WTC11 (cell line): ENCODE measurements at regions not wholly inside any gene's neighbourhood (a gene's known extent, or its start where the extent isn't known, plus 50 kb on each side); places are given as distances from the start of the nearest gene placed in this dataset.

Experiments
- ATAC-seq: fragments of 200-7000 bp; cut with Tn5 transposase; 2 replicates; pipeline ENCODE4 v1.10.0; 2021; ENCODE audit warnings: mild to moderate bottlenecking, moderate library complexity
- CTCF ChIA-PET: fragments of 300-600 bp; sonication (Branson Sonifier 250); formaldehyde crosslinking; loops from one replicate; lab custom pipeline; 2021; ENCODE audit warnings: antibody characterized with exemption; lab: Charles Lee
- POLR2A ChIA-PET: fragments of 350-600 bp; sonication (Branson Sonifier 250); formaldehyde crosslinking; loops from one replicate; lab custom pipeline; 2021; ENCODE audit warnings: antibody characterized with exemption; lab: Charles Lee
- DNase-seq: peaks from one replicate; pipeline ENCODE4 v3.0.0; 2021; ENCODE audit warnings: low spot score
- H3K27ac Mint-ChIP-seq: 2 replicates; pipeline ENCODE4 v1.8.0; 2021; ENCODE audit warnings: mixed read lengths
- H3K27me3 Mint-ChIP-seq: 2 replicates; pipeline ENCODE4 v1.8.0; 2021; ENCODE audit warnings: low read depth, mild to moderate bottlenecking, moderate library complexity, mixed read lengths
- H3K36me3 Mint-ChIP-seq: 2 replicates; pipeline ENCODE4 v1.8.0; 2021; ENCODE audit warnings: mixed read lengths
- H3K4me1 Mint-ChIP-seq: 2 replicates; pipeline ENCODE4 v1.8.0; 2022; ENCODE audit warnings: mixed read lengths
- H3K4me3 Mint-ChIP-seq: 2 replicates; pipeline ENCODE4 v1.8.0; 2021; ENCODE audit warnings: mild to moderate bottlenecking, moderate library complexity, mixed read lengths
- H3K9me3 Mint-ChIP-seq: 2 replicates; pipeline ENCODE4 v1.8.0; 2021; ENCODE audit warnings: mixed read lengths
- ESRRA ChIP-seq: sonication (generic); formaldehyde crosslinking; IDR thresholded peaks from 2 replicates; pipeline ENCODE4 v1.8.1; 2022; ENCODE audit warnings: mild to moderate bottlenecking, missing genetic modification reagents, borderline replicate concordance
- FOXJ3 ChIP-seq: sonication (generic); formaldehyde crosslinking; IDR thresholded peaks from 2 replicates; pipeline ENCODE4 v1.9.0; 2021; ENCODE audit warnings: missing genetic modification reagents, mild to moderate bottlenecking, borderline replicate concordance
- FOXK1 ChIP-seq: sonication (generic); formaldehyde crosslinking; IDR thresholded peaks from 2 replicates; pipeline ENCODE4 v1.8.0; 2022; ENCODE audit warnings: mild to moderate bottlenecking, moderate library complexity, missing genetic modification reagents
- GABPB1 ChIP-seq: sonication (generic); formaldehyde crosslinking; IDR thresholded peaks from 2 replicates; pipeline ENCODE4 v1.8.1; 2023; ENCODE audit warnings: mild to moderate bottlenecking, missing genetic modification reagents
- JAZF1 ChIP-seq: fragments of 250-450 bp; sonication (Bioruptor Pico); IDR thresholded peaks from 2 replicates; pipeline ENCODE4 v1.9.0; 2021; ENCODE audit warnings: moderate library complexity, mild to moderate bottlenecking, inconsistent platforms
- JUN ChIP-seq: sonication (generic); formaldehyde crosslinking; IDR thresholded peaks from 2 replicates; pipeline ENCODE4 v1.8.0; 2023; ENCODE audit warnings: mild to moderate bottlenecking, missing genetic modification reagents
- NR3C1 ChIP-seq: sonication (generic); formaldehyde crosslinking; conservative IDR thresholded peaks from 2 replicates; pipeline ENCODE4 v1.8.1; 2023; ENCODE audit warnings: low read depth, mild to moderate bottlenecking, missing genetic modification reagents
- OVOL2 ChIP-seq: fragments of 250-450 bp; sonication (Bioruptor Pico); IDR thresholded peaks from 2 replicates; pipeline ENCODE4 v1.9.0; 2021; ENCODE audit warnings: mild to moderate bottlenecking, borderline replicate concordance
- SOX15 ChIP-seq: fragments of 250-450 bp; sonication (Bioruptor Pico); IDR thresholded peaks from 2 replicates; pipeline ENCODE4 v1.9.0; 2021; ENCODE audit warnings: mild to moderate bottlenecking
- TEAD4 ChIP-seq: sonication (generic); formaldehyde crosslinking; IDR thresholded peaks from 2 replicates; pipeline ENCODE4 v1.8.0; 2022; ENCODE audit warnings: mild to moderate bottlenecking, missing genetic modification reagents
- ZBTB21 ChIP-seq: sonication (generic); formaldehyde crosslinking; IDR thresholded peaks from 2 replicates; pipeline ENCODE4 v1.8.1; 2023; ENCODE audit warnings: mild to moderate bottlenecking, missing genetic modification reagents, borderline replicate concordance
- ZNF232 ChIP-seq: sonication (generic); formaldehyde crosslinking; IDR thresholded peaks from 2 replicates; pipeline ENCODE4 v1.8.0; 2022; ENCODE audit warnings: mild to moderate bottlenecking, missing genetic modification reagents
- ZNF317 ChIP-seq: sonication (generic); formaldehyde crosslinking; IDR thresholded peaks from 2 replicates; pipeline ENCODE4 v1.8.1; 2023; ENCODE audit warnings: low read depth, mild to moderate bottlenecking, moderate library complexity, missing genetic modification reagents, borderline replicate concordance
- ZNF423 ChIP-seq: fragments of 250-450 bp; sonication (Bioruptor Pico); IDR thresholded peaks from 2 replicates; pipeline ENCODE4 v2.1.2; 2022; ENCODE audit warnings: mild to moderate bottlenecking, moderate library complexity
- TF ChIP-seq, protein P1 (sequence below): sonication (generic); formaldehyde crosslinking; IDR thresholded peaks from 2 replicates; pipeline ENCODE4 v1.8.0; 2022; ENCODE audit warnings: missing genetic modification reagents
- TF ChIP-seq, protein P2 (sequence below): sonication (generic); formaldehyde crosslinking; IDR thresholded peaks from 2 replicates; pipeline ENCODE4 v1.8.0; 2022; ENCODE audit warnings: mild to moderate bottlenecking, missing genetic modification reagents
- TF ChIP-seq, protein P3 (sequence below): fragments of 250-450 bp; sonication (Bioruptor Pico); IDR thresholded peaks from 2 replicates; pipeline ENCODE4 v2.1.2; 2022; ENCODE audit warnings: mild to moderate bottlenecking, moderate library complexity
- TF ChIP-seq, protein P4 (sequence below): sonication (generic); formaldehyde crosslinking; IDR thresholded peaks from 2 replicates; pipeline ENCODE4 v1.8.1; 2023; ENCODE audit warnings: mild to moderate bottlenecking, missing genetic modification reagents
- TF ChIP-seq, protein P5 (sequence below): sonication (generic); formaldehyde crosslinking; conservative IDR thresholded peaks from 2 replicates; pipeline ENCODE4 v1.8.1; 2022; ENCODE audit warnings: mild to moderate bottlenecking, missing genetic modification reagents
- TF ChIP-seq, protein P6 (sequence below): sonication (generic); formaldehyde crosslinking; conservative IDR thresholded peaks from 2 replicates; pipeline ENCODE4 v1.8.1; 2023; ENCODE audit warnings: mild to moderate bottlenecking, low read depth, missing genetic modification reagents, moderate library complexity
- TF ChIP-seq, protein P7 (sequence below): sonication (generic); formaldehyde crosslinking; IDR thresholded peaks from 2 replicates; pipeline ENCODE4 v1.8.1; 2022; ENCODE audit warnings: missing genetic modification reagents, borderline replicate concordance

DNA sequence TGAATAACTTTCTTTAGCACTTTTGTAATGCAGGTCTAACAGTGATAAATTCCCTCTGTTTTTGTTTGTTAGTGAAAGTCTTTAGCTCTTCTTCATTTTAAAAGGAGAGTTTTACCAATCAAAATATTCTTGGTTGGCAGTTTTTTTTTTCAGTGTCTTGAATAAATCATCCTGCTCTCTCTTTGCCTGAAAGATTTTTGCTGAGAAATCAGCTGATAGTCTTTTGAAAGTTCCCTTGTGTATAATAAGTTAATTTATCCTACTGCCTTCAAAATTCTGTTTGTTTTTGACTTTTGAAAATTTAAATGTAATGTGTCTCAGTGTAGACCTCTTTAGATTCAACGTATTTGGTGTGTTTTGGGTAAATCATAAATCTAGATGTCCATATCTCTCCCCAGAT is 205.7 kb upstream of the NXPH2 start:
- ATAC-seq (no peak), DNase-seq (no peak)
- ChIA-PET CTCF (no interaction called here), POLR2A (no interaction called here)
- no peak overlapping the region for H3K4me3 Mint-ChIP-seq
- H3K36me3 Mint-ChIP-seq = peaks cover 14% of the 10 kb centered on the region
- H3K27ac Mint-ChIP-seq = no peak overlapping the region
- no peaks in the 10 kb centered on the region; the same call in none of the 2 replicates for H3K27me3 Mint-ChIP-seq
- H3K4me1 Mint-ChIP-seq = no peaks in the 10 kb centered on the region
- peaks cover 30% of the 10 kb centered on the region for H3K9me3 Mint-ChIP-seq
- TF ChIP-seq, protein P1, sequence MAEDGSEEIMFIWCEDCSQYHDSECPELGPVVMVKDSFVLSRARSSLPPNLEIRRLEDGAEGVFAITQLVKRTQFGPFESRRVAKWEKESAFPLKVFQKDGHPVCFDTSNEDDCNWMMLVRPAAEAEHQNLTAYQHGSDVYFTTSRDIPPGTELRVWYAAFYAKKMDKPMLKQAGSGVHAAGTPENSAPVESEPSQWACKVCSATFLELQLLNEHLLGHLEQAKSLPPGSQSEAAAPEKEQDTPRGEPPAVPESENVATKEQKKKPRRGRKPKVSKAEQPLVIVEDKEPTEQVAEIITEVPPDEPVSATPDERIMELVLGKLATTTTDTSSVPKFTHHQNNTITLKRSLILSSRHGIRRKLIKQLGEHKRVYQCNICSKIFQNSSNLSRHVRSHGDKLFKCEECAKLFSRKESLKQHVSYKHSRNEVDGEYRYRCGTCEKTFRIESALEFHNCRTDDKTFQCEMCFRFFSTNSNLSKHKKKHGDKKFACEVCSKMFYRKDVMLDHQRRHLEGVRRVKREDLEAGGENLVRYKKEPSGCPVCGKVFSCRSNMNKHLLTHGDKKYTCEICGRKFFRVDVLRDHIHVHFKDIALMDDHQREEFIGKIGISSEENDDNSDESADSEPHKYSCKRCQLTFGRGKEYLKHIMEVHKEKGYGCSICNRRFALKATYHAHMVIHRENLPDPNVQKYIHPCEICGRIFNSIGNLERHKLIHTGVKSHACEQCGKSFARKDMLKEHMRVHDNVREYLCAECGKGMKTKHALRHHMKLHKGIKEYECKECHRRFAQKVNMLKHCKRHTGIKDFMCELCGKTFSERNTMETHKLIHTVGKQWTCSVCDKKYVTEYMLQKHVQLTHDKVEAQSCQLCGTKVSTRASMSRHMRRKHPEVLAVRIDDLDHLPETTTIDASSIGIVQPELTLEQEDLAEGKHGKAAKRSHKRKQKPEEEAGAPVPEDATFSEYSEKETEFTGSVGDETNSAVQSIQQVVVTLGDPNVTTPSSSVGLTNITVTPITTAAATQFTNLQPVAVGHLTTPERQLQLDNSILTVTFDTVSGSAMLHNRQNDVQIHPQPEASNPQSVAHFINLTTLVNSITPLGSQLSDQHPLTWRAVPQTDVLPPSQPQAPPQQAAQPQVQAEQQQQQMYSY (CRISPR knock-in tag) = no peak
- no peak for TF ChIP-seq FOXJ3
- no peak for TF ChIP-seq JAZF1 (CRISPR knock-in tag)
- no peak for TF ChIP-seq JUN (CRISPR knock-in tag)
- no peak for TF ChIP-seq ZBTB21 (CRISPR knock-in tag)
- TF ChIP-seq, protein P2, sequence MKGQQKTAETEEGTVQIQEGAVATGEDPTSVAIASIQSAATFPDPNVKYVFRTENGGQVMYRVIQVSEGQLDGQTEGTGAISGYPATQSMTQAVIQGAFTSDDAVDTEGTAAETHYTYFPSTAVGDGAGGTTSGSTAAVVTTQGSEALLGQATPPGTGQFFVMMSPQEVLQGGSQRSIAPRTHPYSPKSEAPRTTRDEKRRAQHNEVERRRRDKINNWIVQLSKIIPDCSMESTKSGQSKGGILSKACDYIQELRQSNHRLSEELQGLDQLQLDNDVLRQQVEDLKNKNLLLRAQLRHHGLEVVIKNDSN (CRISPR knock-in tag) = no peak
- TF ChIP-seq, protein P3, sequence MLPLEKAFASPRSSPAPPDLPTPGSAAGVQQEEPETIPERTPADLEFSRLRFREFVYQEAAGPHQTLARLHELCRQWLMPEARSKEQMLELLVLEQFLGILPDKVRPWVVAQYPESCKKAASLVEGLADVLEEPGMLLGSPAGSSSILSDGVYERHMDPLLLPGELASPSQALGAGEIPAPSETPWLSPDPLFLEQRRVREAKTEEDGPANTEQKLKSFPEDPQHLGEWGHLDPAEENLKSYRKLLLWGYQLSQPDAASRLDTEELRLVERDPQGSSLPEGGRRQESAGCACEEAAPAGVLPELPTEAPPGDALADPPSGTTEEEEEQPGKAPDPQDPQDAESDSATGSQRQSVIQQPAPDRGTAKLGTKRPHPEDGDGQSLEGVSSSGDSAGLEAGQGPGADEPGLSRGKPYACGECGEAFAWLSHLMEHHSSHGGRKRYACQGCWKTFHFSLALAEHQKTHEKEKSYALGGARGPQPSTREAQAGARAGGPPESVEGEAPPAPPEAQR (CRISPR knock-in tag) = no peak
- TF ChIP-seq SOX15 (CRISPR knock-in tag) = no peak
- TF ChIP-seq FOXK1 (CRISPR knock-in tag) = no peak
- TF ChIP-seq ZNF317 (CRISPR knock-in tag) = no peak
- TF ChIP-seq, protein P4, sequence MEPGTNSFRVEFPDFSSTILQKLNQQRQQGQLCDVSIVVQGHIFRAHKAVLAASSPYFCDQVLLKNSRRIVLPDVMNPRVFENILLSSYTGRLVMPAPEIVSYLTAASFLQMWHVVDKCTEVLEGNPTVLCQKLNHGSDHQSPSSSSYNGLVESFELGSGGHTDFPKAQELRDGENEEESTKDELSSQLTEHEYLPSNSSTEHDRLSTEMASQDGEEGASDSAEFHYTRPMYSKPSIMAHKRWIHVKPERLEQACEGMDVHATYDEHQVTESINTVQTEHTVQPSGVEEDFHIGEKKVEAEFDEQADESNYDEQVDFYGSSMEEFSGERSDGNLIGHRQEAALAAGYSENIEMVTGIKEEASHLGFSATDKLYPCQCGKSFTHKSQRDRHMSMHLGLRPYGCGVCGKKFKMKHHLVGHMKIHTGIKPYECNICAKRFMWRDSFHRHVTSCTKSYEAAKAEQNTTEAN (CRISPR knock-in tag) = no peak
- no peak for TF ChIP-seq NR3C1 (CRISPR knock-in tag)
- TF ChIP-seq TEAD4 (CRISPR knock-in tag) = no peak

DNA sequence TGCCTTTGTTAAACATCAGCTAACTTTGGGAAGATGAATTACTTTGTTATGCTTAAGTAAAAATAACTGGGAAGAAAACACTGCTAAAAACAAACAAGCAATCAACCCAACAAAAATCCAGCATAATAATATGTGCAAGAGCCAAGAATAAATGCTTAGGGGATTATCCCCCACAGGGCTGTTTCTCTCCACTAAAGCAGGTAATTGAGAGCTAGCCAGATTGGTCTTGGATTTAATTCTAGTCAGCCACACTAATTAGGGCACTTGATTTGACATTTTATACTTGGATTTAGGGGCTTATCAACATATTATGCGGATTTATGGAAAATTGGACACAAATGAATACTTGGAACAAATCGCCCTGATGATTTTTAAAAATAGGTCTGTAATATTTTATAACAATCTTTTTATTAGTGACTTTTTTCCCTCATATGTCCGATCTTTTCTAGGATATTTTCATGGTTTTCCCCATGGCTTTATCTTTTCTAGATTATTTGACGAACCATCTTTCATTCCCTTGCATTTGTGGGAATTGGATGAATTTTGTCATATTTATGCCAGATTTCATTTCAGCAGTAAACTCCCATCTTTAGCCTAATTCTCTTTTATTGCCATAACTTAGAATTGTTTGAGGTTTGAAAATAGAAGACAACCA is 199.1 kb upstream of the NXPH2 start:
- Mint-ChIP-seq H3K36me3 (peaks cover 9% of the 10 kb centered on the region), H3K27ac (no peak overlapping the region), H3K9me3 (peaks cover 36% of the 10 kb centered on the region), H3K4me1 (peaks cover 4% of the 10 kb centered on the region; the same call in 1 of the 2 replicates), H3K27me3 (no peaks in the 10 kb centered on the region), H3K4me3 (no peak overlapping the region)
- TF ChIP-seq JUN (CRISPR knock-in tag) (no peak), GABPB1 (CRISPR knock-in tag) (no peak), FOXJ3 (no peak)
- no peak for DNase-seq
- ChIA-PET CTCF (no interaction called here), POLR2A (no interaction called here)
- no peak for ATAC-seq

DNA sequence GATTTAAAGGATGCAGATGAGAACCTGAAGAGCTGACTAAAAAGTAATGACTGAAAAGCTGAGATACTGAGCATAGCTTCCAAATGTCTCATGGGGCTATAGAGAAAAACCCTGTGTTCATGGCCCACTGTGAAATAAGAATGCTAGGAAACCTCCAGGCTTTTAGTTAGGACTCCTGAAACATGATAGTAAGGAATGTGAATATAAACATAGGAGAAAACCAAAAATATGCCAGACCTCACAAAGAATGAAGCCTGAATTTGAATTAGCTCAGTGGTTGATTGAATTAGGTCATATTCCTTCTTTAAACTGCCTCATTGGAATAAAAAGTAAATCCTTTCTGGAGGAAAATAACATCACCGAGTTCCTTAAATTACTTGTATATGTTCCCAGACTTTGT is 194.5 kb upstream of the NXPH2 start:
- no peaks in the 10 kb centered on the region for H3K27me3 Mint-ChIP-seq
- H3K4me1 Mint-ChIP-seq = peaks cover 10% of the 10 kb centered on the region
- H3K9me3 Mint-ChIP-seq = peaks cover 30% of the 10 kb centered on the region
- H3K27ac Mint-ChIP-seq = no peak overlapping the region
- ATAC-seq (no peak), DNase-seq (no peak)
- H3K36me3 Mint-ChIP-seq = peaks cover 6% of the 10 kb centered on the region
- no peak overlapping the region for H3K4me3 Mint-ChIP-seq
- ChIA-PET POLR2A (no interaction called here), CTCF (no interaction called here)
- TF ChIP-seq, protein P5, sequence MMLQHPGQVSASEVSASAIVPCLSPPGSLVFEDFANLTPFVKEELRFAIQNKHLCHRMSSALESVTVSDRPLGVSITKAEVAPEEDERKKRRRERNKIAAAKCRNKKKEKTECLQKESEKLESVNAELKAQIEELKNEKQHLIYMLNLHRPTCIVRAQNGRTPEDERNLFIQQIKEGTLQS (CRISPR knock-in tag) = no peak
- TF ChIP-seq, protein P6, sequence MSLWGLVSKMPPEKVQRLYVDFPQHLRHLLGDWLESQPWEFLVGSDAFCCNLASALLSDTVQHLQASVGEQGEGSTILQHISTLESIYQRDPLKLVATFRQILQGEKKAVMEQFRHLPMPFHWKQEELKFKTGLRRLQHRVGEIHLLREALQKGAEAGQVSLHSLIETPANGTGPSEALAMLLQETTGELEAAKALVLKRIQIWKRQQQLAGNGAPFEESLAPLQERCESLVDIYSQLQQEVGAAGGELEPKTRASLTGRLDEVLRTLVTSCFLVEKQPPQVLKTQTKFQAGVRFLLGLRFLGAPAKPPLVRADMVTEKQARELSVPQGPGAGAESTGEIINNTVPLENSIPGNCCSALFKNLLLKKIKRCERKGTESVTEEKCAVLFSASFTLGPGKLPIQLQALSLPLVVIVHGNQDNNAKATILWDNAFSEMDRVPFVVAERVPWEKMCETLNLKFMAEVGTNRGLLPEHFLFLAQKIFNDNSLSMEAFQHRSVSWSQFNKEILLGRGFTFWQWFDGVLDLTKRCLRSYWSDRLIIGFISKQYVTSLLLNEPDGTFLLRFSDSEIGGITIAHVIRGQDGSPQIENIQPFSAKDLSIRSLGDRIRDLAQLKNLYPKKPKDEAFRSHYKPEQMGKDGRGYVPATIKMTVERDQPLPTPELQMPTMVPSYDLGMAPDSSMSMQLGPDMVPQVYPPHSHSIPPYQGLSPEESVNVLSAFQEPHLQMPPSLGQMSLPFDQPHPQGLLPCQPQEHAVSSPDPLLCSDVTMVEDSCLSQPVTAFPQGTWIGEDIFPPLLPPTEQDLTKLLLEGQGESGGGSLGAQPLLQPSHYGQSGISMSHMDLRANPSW = no peak
- no peak for TF ChIP-seq ZNF232 (CRISPR knock-in tag)
- TF ChIP-seq ZNF423 (CRISPR knock-in tag) = no peak
- no peak for TF ChIP-seq OVOL2 (CRISPR knock-in tag)
- TF ChIP-seq, protein P7, sequence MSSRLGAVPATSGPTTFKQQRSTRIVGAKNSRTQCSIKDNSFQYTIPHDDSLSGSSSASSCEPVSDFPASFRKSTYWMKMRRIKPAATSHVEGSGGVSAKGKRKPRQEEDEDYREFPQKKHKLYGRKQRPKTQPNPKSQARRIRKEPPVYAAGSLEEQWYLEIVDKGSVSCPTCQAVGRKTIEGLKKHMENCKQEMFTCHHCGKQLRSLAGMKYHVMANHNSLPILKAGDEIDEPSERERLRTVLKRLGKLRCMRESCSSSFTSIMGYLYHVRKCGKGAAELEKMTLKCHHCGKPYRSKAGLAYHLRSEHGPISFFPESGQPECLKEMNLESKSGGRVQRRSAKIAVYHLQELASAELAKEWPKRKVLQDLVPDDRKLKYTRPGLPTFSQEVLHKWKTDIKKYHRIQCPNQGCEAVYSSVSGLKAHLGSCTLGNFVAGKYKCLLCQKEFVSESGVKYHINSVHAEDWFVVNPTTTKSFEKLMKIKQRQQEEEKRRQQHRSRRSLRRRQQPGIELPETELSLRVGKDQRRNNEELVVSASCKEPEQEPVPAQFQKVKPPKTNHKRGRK (CRISPR knock-in tag) = no peak
- TF ChIP-seq ESRRA = no peak
